22Rv1 (cell line): ENCODE measurements at regions not wholly inside any gene's neighbourhood (a gene's known extent, or its start where the extent isn't known, plus 50 kb on each side); places are given as distances from the start of the nearest gene placed in this dataset.

Source experiments
- CTCF ChIP-seq: fragments of 450-650 bp; IDR thresholded peaks from 2 replicates; pipeline ENCODE4 v1.5.1; 2017; ENCODE audit warnings: mild to moderate bottlenecking
- ZFX ChIP-seq: fragments of 450-650 bp; IDR thresholded peaks from 2 replicates; pipeline ENCODE4 v1.6.1; 2017; ENCODE audit warnings: antibody characterized with exemption, borderline replicate concordance

- TF ChIP-seq CTCF (no peak), ZFX (no peak)
These were observed 57.6 kb upstream of the FZD10 start for GRCh38 chr12:130104571-130105106.
